ENCODE measurements at regions not wholly inside any gene's neighbourhood (a gene's known extent, or its start where the extent isn't known, plus 50 kb on each side); places are given as distances from the start of the nearest gene placed in this dataset.

DNA sequence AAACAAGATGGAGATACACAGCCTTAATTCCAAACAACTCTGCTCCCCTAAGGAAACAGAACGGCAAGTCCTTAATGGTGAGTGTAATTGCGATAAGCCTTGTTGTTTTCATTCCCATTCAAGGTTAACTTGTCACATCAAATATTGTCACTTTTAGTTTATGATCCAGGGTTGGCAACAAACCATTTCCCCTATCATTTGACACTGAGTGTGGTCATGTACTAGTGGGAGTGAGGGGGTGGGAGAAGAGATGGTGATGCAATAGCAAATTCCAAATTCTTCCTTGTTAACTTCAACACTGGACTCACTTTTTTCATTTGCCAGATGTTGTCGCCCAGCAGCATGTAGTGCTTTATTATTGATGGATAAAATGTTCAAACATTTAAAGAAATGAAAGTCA lies 140.4 kb downstream of the ZNF326 start:
- no peak for TF ChIP-seq POLR2A (IDR thresholded peaks at IDR 0.05; ENCODE audit: low read depth, low read length)
- no peak for TF ChIP-seq POLR2AphosphoS5 (IDR thresholded peaks at IDR 0.05; ENCODE audit: low read depth, low read length)
- TF ChIP-seq TAF1 (IDR thresholded peaks at IDR 0.05; ENCODE audit: borderline replicate concordance, low read depth, low read length) = no peak

Measured in GM12892 (cell line).